Retina (tissue), 1 donor: ENCODE measurements at regions not wholly inside any gene's neighbourhood (a gene's known extent, or its start where the extent isn't known, plus 50 kb on each side); places are given as distances from the start of the nearest gene placed in this dataset.

Experiments used
- DNase-seq: peaks from one replicate; pipeline ENCODE4 v3.0.0-alpha.2; 2016

DNA sequence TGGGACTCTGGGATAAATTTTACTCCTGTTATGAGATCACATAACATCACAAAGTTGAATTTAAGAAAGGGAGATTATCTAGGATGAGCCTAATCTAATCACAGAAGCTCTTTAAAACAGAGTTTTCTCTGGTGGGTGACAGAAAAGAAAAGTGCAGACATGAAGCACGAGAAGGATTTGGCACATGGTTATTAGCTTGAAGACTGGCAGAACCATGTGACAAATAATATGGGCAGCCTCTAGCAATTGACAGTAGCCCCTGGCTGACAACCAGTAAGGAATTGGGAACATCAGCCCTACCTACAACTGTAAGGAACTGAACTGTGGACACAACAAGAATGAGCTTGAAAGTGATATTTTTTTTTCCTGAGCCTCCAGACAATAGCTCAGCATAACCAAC, 243.1 kb downstream of the HTR1A start:
- DNase-seq = no peak

- no peak for DNase-seq
Observed at GRCh38 chr5:63700241-63700640, 262.0 kb downstream of the HTR1A start.

DNA sequence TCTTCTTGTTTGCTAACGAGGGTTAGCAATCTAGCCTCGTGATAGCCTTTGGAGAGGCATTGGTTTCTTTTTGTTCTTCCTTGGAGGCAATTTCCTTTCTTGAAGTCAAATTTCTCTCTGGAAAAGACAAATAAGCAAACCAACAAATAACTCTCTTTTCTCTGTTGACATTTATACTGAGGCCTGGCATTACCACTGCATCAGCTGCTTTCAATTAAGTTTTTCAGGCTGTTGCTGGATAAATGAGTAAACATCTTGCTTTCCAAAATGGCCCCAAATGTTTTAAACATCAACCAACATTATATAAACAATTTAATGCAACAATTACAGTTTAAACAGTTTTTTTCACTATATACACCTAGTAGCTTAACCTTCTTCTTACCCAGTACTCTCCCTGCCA, 264.4 kb downstream of the HTR1A start:
- DNase-seq = no peak

DNA sequence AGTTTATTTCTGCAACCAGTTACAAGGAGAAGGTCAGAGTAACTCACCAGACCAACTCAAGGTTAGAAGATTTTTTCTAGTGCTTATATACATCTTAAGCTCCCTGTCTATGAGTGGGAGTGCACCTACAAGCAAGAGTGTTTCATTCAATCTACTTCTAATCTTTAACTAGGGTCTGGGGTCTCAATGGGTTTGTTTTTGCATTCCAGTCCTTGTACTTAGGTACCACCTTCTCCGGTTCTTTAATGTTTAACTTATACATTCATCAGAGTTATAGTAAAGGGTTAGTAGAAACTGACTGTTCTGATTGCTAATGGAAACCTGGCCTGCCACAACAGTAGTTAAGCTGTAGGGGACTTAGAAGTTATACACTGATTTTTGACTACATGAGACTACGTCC, 271.7 kb downstream of the HTR1A start:
- no peak for DNase-seq

DNA sequence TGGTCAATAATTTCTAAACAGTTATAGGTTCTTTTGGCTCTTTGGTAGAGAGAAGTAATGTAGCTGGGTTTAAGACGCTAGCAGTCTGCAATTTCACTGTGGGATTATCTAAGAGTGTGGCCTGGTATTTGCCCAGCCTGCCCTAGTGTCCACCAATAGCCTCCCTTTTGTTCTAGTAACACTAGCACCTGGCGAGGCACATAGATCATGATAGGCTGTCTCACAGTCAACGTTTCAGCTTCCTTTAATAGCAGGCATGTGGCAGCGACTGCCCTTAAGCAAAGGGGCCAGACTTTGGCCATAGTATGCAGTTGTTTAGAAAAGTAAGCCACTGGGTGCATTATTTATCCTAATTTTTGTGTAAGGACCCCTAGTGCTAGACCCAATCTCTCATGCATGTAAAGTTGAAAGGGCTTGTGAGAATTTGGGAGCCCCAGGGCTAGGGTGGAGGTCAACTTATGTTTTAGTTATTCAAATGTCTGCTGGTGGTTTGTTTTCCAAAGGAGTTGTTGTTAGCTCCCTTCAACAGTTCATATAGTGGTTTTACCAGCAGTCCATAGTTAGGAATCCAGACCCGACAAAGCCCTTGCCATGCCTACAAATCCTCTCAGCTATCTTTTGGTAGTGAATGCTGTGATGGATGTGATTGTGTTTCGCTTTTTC, 274.3 kb downstream of the HTR1A start:
- DNase-seq = no peak

DNA sequence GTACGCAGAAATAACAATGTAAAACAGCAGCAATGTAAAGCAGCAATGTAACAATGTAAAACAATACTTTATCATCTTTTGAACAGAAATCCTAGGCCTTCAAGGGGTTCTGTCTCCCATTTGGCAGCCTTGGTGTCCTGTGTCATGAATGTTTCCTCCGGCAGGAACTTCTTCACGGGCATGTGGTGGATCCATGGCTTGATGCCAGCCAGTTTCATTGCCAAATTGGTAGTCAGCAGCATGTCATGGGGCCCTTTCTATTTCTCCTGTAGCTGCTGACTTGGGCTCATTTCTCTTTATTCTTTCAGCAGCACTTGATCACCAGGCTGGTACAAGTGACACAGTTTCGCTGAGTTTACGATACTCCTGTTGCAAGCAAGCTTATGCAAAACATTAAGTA, 275.3 kb downstream of the HTR1A start:
- no peak for DNase-seq

DNA sequence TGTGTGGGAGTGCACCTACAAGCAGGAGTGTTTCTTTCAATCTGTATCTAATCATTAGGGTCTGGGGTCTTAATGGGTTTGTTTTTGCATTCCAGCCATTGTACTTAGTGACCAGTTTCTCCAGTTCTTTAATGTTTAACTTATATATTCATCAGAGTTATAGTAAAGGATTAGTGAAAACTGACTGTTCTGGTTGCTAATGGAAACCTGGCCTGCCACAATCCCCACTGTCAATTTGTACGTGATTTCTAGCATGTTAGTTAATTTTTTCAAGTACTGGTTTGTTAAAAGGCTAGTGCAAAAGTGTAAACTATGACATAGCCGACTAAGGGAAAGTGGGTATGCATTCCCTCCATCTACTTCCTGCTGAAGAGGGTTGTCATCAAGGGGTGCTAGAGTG, 276.1 kb downstream of the HTR1A start:
- no peak for DNase-seq

- DNase-seq = no peak
Observed at GRCh38 chr5:63685454-63685853, 276.8 kb downstream of the HTR1A start.

DNA sequence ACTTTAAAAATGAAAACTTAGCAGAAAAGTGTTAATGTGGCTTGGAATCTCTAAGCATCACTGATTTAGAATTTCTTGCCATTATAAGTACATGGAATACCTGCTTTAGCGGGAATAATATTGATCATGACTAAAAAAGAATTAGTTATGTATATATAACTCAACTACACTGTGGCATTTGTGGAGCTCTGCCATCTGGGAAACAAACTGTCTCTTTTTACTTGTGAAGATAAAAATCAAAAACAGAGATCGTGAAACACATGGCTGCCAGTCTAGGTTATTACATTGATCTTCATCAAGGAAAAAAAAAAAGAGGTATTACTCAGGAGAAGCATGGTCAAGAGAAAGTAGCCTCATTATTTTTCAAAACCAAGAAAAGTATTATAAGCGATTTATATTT, 287.4 kb downstream of the HTR1A start:
- DNase-seq = no peak

DNA sequence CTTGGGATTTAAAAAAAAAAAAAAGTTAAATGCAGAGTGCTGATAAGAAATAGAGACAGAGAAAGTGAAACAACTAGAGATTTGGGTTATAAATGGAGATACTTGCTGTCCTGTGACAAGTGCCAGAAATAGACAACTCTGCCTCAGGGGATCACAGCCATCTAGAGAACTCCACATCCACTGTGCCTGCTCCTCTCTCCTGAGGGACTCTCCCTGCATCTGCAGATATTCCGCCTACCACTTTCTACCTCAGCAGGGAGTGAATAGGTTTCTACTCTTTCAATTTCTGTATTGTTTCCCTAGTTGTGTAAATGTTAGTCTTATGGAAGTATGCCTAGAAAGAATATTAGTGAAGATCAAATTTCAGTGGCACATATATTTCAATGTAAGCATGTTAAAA, 307.2 kb downstream of the HTR1A start:
- DNase-seq = no peak

GRCh38 chr5:63650581-63650980, 311.7 kb downstream of the HTR1A start:
- no peak for DNase-seq

DNA sequence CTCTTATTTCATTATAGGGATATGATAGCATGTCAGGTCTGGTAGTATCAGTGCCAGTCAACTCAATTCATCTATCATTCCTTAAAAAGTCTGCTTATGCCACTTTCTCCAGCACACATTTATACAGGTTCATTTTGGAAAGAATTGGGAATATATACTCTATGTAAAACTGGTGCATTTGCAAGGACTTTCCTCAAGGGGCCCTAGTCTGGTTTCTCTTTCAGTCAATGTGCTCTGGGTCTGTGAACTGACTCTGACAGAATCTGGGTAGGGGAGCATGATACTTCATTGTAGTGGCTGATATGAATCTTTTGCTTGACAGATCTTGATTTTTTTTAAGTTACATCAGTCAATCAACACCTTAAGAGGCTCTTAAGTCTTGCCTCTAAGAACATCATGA, 313.9 kb downstream of the HTR1A start:
- no peak for DNase-seq

- DNase-seq = no peak
Observed at GRCh38 chr5:63629951-63630630, 332.2 kb downstream of the HTR1A start.

GRCh38 chr5:63613442-63613841, 348.8 kb downstream of the HTR1A start:
- no peak for DNase-seq

- no peak for DNase-seq
Observed at GRCh38 chr5:63603996-63604395, 358.2 kb downstream of the HTR1A start.

DNA sequence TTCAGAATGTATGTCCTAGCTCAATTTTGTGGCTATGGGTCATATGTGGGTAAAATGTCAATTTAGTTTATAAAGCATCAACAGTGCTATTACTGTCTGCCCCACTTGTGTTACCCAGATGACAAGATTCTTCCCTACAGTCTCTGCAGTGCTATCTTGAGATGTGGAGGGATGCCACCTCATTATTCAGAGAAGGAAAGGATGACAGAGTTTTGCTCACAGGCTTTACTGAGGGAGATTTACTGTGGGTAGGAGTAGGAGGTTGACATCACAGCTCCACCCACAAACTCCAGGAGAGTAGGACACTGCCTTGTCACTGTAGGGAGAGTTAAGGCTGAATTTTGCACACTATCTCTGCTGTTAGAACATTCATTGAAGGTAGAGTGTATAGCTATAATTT, 359.3 kb downstream of the HTR1A start:
- no peak for DNase-seq

DNA sequence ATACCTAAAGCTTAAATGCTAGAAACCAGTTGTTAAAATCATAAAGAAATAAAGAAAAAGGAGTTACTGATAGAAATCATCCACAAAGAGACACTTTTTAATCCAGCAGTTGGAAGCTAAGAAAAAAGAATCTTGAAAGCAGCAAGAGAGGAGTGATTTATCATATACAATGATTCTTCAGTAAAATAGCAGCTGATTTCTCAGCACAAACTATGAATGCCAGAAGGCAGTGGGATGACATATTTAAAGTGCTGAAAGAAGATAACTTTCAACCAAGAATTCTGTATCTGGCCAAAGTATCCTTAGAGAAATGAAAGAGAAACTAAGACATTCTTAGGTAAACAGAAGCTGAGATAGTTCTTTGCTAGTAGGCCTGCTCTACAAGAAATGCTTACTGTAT, 366.0 kb downstream of the HTR1A start:
- no peak for DNase-seq

- DNase-seq = no peak
Observed at GRCh38 chr5:63573380-63573779, 388.9 kb downstream of the HTR1A start.

GRCh38 chr5:63572740-63573139, 389.5 kb downstream of the HTR1A start:
- DNase-seq = no peak

DNA sequence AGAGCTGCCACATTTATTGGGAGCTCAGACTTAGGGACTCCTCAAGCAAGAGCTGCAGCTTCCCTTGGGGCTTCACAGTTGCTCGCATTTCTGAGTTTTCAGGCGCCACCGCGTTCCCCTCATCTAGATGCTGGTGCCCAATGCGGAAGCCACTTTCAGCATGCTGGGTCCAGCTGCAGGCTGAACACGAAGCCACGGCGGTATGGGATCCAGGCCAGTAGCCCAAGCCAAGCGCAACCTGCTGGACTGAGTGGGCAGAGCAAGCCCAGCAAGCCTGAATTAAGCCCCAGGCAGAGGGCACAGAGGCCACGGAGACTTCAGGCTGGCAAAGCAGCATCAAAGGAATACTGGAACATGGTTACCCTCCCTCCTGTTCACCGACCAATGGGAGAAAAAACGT, 391.5 kb downstream of the HTR1A start:
- no peak for DNase-seq

DNA sequence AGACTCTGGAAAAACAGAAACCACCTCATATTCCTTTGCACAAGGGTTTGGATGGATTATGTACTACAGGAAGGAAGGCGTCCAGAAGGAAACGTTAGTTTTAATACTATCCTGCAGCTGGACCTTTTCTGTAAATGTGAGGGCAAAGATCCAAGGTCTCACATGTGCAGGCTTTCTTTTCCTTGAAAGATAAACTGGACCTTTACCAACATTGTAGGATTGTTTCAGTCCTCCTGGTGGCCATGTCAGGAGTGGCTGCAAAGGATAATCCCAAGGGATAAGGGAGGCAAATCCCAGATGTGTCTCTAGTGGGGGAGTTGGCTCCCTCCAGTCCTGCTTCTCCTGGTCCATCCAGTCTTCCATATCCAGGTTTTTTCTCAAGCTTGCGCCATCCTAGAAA, 397.5 kb downstream of the HTR1A start:
- DNase-seq = no peak

- DNase-seq = no peak
Observed at GRCh38 chr5:63563008-63563917, 399.0 kb downstream of the HTR1A start.

DNA sequence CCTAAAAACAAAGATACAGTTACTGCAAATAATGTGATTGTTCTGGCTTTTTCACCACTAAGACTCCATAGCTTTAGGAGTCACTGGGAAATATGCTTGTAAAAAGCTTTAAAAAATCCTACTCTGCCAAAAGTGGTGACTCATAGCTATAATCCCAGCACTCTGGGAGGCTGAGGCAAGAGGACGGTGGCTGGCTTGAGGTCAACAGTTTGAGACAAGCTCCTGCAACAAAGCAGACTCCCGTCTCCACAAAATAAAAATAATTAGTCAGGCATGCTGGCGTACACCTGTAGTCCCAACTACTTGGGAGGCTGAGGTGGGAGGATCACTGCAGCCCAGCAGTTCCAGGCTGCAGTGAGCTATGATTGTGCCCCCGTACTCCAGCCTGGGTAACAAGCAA, 406.4 kb downstream of the HTR1A start:
- no peak for DNase-seq

DNA sequence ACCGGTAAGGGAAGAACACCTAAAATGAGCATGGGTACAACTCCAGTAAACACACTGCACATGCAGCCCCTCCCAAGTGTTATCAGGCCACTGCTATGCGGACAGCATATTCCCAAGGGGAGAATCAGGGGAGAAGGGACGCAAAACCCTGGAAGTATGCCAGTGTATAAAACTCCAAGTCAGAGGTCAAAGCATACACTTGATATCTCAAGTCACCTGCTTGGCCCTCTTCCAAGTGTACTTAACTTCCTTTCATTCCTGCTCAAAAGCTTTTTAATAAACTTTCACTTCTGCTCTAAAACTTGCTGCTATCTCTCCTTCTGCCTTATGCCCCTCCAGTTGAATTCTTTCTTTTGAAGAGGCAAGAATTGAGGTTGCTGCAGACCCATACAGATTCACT, 408.1 kb downstream of the HTR1A start:
- no peak for DNase-seq
